NB4 (cell line): ENCODE measurements at regions not wholly inside any gene's neighbourhood (a gene's known extent, or its start where the extent isn't known, plus 50 kb on each side); places are given as distances from the start of the nearest gene placed in this dataset.
A peak's percentile ranks its signal among the peaks of the same experiment; 100 is the strongest.
"Not testable (repeated sequence)": the region's sequence is repeated elsewhere in the genome, so short reads cannot be mapped to it uniquely, and the experiment has no call there.

Experiments
- DNase-seq: peaks from one replicate; pipeline ENCODE4 v3.0.0; 2010; ENCODE audit warnings: low read depth
- H3K4me3 ChIP-seq: one replicate; pipeline ENCODE4 v1.5.1; 2011; ENCODE audit warnings: mild to moderate bottlenecking, low read depth, low read length, moderate library complexity
- MYC ChIP-seq: IDR thresholded peaks from 2 replicates; pipeline ENCODE4 v1.6.1; 2011; ENCODE audit warnings: low read depth, low read length
- POLR2A ChIP-seq: IDR thresholded peaks from 2 replicates; pipeline ENCODE4 v1.6.1; 2011; ENCODE audit warnings: mild to moderate bottlenecking; ENCODE audit not compliant: insufficient read length; ENCODE audit errors: extremely low read depth
- TF ChIP-seq, protein P1 (sequence below): IDR thresholded peaks from one replicate; pipeline ENCODE4 v1.5.1; 2012; ENCODE audit warnings: low read depth, low read length
- TF ChIP-seq, protein P2 (sequence below): IDR thresholded peaks from 2 replicates; pipeline ENCODE4 v1.6.1; 2011; ENCODE audit warnings: low read depth, low read length

DNA sequence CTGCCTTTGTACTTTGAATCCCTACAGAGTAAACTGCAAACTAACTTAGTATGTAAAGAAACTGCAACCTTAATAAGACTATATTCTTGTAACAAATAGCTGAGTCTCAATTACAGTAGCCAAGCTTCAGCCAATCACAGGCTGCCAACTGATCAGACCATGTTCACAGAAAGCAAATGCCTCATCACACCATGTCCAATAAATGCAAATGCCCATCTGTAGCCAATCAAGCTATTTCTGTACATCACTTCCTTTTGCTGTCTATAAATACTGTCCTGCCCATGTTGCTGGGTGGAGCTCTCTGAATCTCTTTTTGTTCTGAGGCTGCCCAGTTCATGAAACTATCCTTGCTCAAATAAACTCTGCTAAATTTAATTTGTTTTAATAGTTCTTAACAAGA is 531.7 kb upstream of the TOM1L1 start:
- no peak overlapping the region for H3K4me3 ChIP-seq
- TF ChIP-seq, protein P1, sequence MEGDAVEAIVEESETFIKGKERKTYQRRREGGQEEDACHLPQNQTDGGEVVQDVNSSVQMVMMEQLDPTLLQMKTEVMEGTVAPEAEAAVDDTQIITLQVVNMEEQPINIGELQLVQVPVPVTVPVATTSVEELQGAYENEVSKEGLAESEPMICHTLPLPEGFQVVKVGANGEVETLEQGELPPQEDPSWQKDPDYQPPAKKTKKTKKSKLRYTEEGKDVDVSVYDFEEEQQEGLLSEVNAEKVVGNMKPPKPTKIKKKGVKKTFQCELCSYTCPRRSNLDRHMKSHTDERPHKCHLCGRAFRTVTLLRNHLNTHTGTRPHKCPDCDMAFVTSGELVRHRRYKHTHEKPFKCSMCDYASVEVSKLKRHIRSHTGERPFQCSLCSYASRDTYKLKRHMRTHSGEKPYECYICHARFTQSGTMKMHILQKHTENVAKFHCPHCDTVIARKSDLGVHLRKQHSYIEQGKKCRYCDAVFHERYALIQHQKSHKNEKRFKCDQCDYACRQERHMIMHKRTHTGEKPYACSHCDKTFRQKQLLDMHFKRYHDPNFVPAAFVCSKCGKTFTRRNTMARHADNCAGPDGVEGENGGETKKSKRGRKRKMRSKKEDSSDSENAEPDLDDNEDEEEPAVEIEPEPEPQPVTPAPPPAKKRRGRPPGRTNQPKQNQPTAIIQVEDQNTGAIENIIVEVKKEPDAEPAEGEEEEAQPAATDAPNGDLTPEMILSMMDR: no peak
- TF ChIP-seq, protein P2, sequence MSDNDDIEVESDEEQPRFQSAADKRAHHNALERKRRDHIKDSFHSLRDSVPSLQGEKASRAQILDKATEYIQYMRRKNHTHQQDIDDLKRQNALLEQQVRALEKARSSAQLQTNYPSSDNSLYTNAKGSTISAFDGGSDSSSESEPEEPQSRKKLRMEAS: no peak
- TF ChIP-seq MYC (no peak), POLR2A (no peak)
- DNase-seq: peak; percentile 1

DNA sequence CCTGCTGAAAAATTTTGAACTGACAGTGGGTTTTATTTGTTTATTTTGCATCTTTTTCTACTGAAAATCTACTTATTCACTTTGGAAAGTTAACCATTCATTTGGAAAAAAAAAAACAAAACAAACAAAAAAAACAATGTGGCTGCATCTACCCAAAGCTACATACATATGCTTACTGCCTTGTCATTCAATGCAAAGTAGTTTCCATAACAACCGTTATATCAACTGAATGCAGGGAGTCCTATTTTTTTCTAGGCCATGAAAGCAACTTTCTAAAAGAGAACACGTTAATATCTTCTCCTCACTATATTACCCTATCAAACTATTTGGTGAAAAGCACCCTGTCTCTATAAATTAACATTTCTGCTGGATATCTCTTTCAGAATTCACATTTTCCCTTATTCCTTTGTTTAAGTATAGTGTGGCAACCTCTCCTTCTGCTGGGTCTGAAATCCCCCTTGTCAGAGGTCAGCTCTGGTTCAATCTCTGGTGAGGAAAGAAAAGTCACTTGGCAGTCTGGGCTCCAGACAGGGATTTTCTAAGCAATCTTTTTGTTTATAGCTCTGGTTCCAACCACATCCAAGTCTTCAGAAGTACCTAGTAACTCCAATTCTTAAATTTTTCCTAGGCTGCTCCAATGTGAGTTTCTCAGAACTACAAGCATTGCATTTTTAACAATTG is 528.4 kb upstream of the TOM1L1 start:
- H3K4me3 ChIP-seq: no peak overlapping the region
- TF ChIP-seq POLR2A (no peak), MYC (no peak)
- TF ChIP-seq, protein P1: no peak
- TF ChIP-seq, protein P2: no peak
- no peak for DNase-seq

DNA sequence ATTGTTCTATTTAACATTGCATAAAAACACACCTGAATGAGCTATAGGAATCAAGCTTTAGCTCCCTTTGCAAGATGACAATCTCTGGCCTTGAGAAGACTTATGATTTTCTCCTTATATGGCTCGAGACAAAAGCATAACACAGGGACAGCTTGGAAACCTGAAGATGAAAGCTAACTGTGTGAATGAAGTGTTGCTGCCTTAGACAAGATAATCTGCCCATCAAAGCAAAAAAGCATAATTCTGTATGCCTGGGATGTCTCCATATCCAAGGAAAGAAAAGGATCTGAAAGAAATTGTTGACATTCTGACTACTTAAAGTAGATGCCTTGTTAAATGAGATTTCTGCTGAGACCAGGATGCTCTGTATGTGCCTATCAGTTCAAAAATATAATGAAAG is 526.7 kb upstream of the TOM1L1 start:
- TF ChIP-seq POLR2A (no peak), MYC (no peak)
- TF ChIP-seq, protein P1: no peak
- TF ChIP-seq, protein P2: no peak
- DNase-seq: no peak

DNA sequence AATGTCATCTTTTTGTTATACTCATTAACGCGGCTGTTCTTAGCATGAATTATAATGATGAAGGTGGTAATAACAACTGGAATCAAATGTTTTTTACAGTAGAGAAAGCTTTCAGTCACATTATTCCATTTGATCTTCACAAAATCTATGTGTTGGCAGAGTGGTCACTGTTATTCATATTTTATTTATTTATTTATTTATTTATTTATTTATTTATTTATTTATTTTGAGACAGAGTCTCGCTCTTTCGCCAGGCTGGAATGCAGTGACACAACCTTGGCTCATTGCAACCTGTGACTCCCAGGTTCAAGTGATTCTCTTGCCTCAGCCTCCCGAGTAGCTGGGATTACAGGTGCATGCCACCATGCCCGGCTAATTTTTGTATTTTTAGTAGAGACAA is 524.2 kb upstream of the TOM1L1 start:
- not testable (repeated sequence) for H3K4me3 ChIP-seq, DNase-seq

More for the DNA sequence above, 526.7 kb upstream of the TOM1L1 start:
- H3K4me3 ChIP-seq: no peak overlapping the region

- DNase-seq: no peak
- no peak overlapping the region for H3K4me3 ChIP-seq
- TF ChIP-seq POLR2A: no peak
- no peak for TF ChIP-seq MYC
- TF ChIP-seq, protein P1: no peak
- TF ChIP-seq, protein P2: no peak
Measured at GRCh38 chr17:54381482-54381881, 519.2 kb upstream of the TOM1L1 start.

- no peak for DNase-seq
- TF ChIP-seq, protein P1: no peak
- TF ChIP-seq MYC: no peak
- TF ChIP-seq, protein P2: no peak
- TF ChIP-seq POLR2A: no peak
- H3K4me3 ChIP-seq: no peak overlapping the region
Measured at GRCh38 chr17:54404259-54404658, 496.4 kb upstream of the TOM1L1 start.

DNA sequence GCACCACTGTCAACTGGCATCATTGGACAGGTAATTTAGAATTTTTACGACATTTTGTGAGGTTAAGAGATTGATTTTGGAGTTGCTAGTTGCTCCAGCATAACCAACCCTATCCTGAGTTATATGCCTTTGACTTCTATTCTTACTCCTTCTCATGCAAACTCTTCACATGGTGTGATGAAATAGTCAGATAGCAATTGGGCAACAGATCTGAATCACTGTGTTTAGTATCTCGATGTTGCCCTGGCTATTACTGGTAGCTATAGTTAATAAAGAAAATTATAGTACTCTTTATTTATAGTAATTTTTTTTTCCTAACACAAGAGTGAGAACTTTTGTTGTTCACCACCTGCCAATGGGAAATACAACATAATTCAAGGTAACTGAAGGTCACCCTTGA is 494.8 kb upstream of the TOM1L1 start:
- TF ChIP-seq POLR2A (no peak), MYC (no peak)
- TF ChIP-seq, protein P2: no peak
- TF ChIP-seq, protein P1: no peak
- DNase-seq: no peak
- no peak overlapping the region for H3K4me3 ChIP-seq
